ENCODE measurements at regions not wholly inside any gene's neighbourhood (a gene's known extent, or its start where the extent isn't known, plus 50 kb on each side); places are given as distances from the start of the nearest gene placed in this dataset.

DNA sequence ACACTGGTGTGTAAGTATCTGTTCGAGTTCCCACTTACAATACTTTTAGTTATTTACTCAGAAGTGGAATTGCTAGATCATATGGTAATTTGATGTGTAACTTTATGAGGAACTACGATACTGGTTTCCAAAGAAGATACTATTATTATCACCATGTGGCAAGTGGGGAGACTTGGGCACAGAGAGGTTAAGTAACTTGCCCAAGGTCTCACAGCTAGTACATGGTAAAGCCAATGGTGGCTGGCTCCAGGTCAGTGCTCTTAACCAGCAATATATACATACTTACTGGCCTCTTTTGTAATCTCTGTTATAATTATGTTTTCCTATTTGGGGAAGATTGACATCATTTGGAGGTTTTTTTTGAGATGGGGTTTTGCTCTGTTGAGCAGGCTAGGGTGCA lies 138.9 kb upstream of the HNRNPU start:
- BruUV-seq (replicated peaks), result no TSS peak
- in situ Hi-C loops (cut with MboI), result no loop called here
- no peak overlapping the region for H2AFZ ChIP-seq (ENCODE audit: low read depth, low read length)
- H3K9me3 ChIP-seq (replicated peaks; ENCODE audit: control insufficient read depth, insufficient read depth, low read depth, low read length), result no peaks in the 10 kb centered on the region
- H3K27me3 ChIP-seq (ENCODE audit: control insufficient read depth in 2 of 2, insufficient read depth in 2 of 2, low read length in 2 of 2), result no peaks in the 10 kb centered on the region
- H3K27ac ChIP-seq (ENCODE audit: extremely low read depth, low read depth, low read length), result no peak overlapping the region
- ChIA-PET CTCF (ENCODE audit: low intra/inter-chr PET ratio) (no interaction called here), POLR2A (interaction anchor here (1.5 kb wide), 1 partner anchor 169 kb away, joined by 4 read pairs; no protein-coding TSS in a partner anchor)
- 75% methylated on average over 2 of the region's 2 CpGs for WGBS (ENCODE audit: insufficient coverage, low coverage, missing lambda C conversion rate)
- H3K36me3 ChIP-seq (ENCODE audit: control insufficient read depth, insufficient read depth, low read length), result no peaks in the 10 kb centered on the region
- no peak overlapping the region for H3K4me3 ChIP-seq
- intact Hi-C loops (cut with micrococcal nuclease), result no loop called here
- no peak overlapping the region for H3K9ac ChIP-seq (ENCODE audit: insufficient read depth in 1 of 2, low read depth in 2 of 2, low read length in 2 of 2)
- H3K79me2 ChIP-seq (ENCODE audit: control insufficient read depth, insufficient read depth, low read length), result peaks cover 8% of the 10 kb centered on the region; the same call in 1 of the 3 replicates
- H3K4me1 ChIP-seq (replicated peaks in 1 of 2; ENCODE audit: control insufficient read depth in 2 of 2, insufficient read depth in 2 of 2, low read length in 2 of 2), result peaks cover 13 to 21% of the 10 kb centered on the region in 2 experiments; a peak in 4 of 5 replicates
- ATAC-seq (no peak), FAIRE-seq (no peak), DNase-seq (ENCODE audit: extremely low read depth in 1 of 4, low spot score in 3 of 4) (no peak)
- H3K9me1 ChIP-seq (ENCODE audit: control insufficient read depth, insufficient read depth, low read length), result no peaks in the 10 kb centered on the region
- H4K20me1 ChIP-seq (replicated peaks; ENCODE audit: control insufficient read depth, insufficient read depth, low read length), result no peaks in the 10 kb centered on the region
- no peak overlapping the region for H3K4me2 ChIP-seq (ENCODE audit: insufficient read depth, low read length)
- TF ChIP-seq SOX6 (IDR thresholded peaks at IDR 0.05) (no peak), RBFOX2 (IDR thresholded peaks at IDR 0.05; ENCODE audit: low read depth, low read length) (no peak), ZFP36 (IDR thresholded peaks at IDR 0.05; ENCODE audit: low read depth, low read length, partially characterized antibody) (peak; percentile 63), ZNF766 (CRISPR knock-in tag; conservative IDR thresholded peaks at IDR 0.05) (no peak), NR1H2 (CRISPR knock-in tag; IDR thresholded peaks at IDR 0.05) (no peak), RBM25 (IDR thresholded peaks at IDR 0.05; ENCODE audit: low read depth, low read length, severe bottlenecking) (peak; percentile 54), BCOR (IDR thresholded peaks at IDR 0.05) (peak; percentile 78), ZKSCAN1 (IDR thresholded peaks at IDR 0.05; ENCODE audit: low read depth, low read length) (no peak), ZNF140 (CRISPR knock-in tag; IDR thresholded peaks at IDR 0.05) (no peak), ZSCAN32 (CRISPR knock-in tag; IDR thresholded peaks at IDR 0.05) (no peak), PHF21A (IDR thresholded peaks at IDR 0.05; ENCODE audit: borderline replicate concordance, low read depth) (no peak), MAZ (CRISPR knock-in tag; conservative IDR thresholded peaks at IDR 0.05 in 1 of 2, IDR thresholded peaks at IDR 0.05 in 1 of 2) (no peak), NCOA6 (IDR thresholded peaks at IDR 0.05) (no peak), PPARD (CRISPR knock-in tag; IDR thresholded peaks at IDR 0.05) (no peak), SRSF3 (IDR thresholded peaks at IDR 0.05; ENCODE audit: insufficient read depth, low read length) (no peak), ZFP1 (CRISPR knock-in tag; IDR thresholded peaks at IDR 0.05) (no peak), GTF2A2 (tag; IDR thresholded peaks at IDR 0.05) (no peak)
- TF ChIP-seq, protein P1, sequence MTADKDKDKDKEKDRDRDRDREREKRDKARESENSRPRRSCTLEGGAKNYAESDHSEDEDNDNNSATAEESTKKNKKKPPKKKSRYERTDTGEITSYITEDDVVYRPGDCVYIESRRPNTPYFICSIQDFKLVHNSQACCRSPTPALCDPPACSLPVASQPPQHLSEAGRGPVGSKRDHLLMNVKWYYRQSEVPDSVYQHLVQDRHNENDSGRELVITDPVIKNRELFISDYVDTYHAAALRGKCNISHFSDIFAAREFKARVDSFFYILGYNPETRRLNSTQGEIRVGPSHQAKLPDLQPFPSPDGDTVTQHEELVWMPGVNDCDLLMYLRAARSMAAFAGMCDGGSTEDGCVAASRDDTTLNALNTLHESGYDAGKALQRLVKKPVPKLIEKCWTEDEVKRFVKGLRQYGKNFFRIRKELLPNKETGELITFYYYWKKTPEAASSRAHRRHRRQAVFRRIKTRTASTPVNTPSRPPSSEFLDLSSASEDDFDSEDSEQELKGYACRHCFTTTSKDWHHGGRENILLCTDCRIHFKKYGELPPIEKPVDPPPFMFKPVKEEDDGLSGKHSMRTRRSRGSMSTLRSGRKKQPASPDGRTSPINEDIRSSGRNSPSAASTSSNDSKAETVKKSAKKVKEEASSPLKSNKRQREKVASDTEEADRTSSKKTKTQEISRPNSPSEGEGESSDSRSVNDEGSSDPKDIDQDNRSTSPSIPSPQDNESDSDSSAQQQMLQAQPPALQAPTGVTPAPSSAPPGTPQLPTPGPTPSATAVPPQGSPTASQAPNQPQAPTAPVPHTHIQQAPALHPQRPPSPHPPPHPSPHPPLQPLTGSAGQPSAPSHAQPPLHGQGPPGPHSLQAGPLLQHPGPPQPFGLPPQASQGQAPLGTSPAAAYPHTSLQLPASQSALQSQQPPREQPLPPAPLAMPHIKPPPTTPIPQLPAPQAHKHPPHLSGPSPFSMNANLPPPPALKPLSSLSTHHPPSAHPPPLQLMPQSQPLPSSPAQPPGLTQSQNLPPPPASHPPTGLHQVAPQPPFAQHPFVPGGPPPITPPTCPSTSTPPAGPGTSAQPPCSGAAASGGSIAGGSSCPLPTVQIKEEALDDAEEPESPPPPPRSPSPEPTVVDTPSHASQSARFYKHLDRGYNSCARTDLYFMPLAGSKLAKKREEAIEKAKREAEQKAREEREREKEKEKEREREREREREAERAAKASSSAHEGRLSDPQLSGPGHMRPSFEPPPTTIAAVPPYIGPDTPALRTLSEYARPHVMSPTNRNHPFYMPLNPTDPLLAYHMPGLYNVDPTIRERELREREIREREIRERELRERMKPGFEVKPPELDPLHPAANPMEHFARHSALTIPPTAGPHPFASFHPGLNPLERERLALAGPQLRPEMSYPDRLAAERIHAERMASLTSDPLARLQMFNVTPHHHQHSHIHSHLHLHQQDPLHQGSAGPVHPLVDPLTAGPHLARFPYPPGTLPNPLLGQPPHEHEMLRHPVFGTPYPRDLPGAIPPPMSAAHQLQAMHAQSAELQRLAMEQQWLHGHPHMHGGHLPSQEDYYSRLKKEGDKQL (CRISPR knock-in tag; IDR thresholded peaks at IDR 0.05; ENCODE audit: borderline replicate concordance), result no peak

Measured in K562 (cell line).